ENCODE measurements at regions not wholly inside any gene's neighbourhood (a gene's known extent, or its start where the extent isn't known, plus 50 kb on each side); places are given as distances from the start of the nearest gene placed in this dataset.

GRCh38 chr3:95319921-95320494 is 1257.1 kb downstream of the NSUN3 start:
- TF ChIP-seq SUZ12 (IDR thresholded peaks at IDR 0.05; ENCODE audit: extremely low read depth, insufficient read depth, insufficient read length) (no peak), YY1 (IDR thresholded peaks at IDR 0.05; ENCODE audit: insufficient read depth, insufficient read length) (no peak), ZNF274 (IDR thresholded peaks at IDR 0.05; ENCODE audit: low read depth, low read length) (no peak)

GRCh38 chr3:95327478-95327877 is 1264.6 kb downstream of the NSUN3 start:
- Histone ChIP-seq H3K9ac (ENCODE audit: insufficient read length, low read depth) (no peak overlapping the region), H3K4me1 (ENCODE audit: insufficient read depth, insufficient read length) (no peaks in the 10 kb centered on the region), H3K36me3 (ENCODE audit: insufficient read depth, insufficient read length, low read length) (no peaks in the 10 kb centered on the region), H3K9me3 (ENCODE audit: insufficient read depth, low read length) (peaks cover 7% of the 10 kb centered on the region), H3K27me3 (ENCODE audit: insufficient read depth, insufficient read length) (no peaks in the 10 kb centered on the region), H3K4me3 (ENCODE audit: insufficient read length, low read depth) (no peak overlapping the region)
- no peak for TF ChIP-seq YY1 (IDR thresholded peaks at IDR 0.05; ENCODE audit: insufficient read depth, insufficient read length)
- no peak for TF ChIP-seq ZNF274 (IDR thresholded peaks at IDR 0.05; ENCODE audit: low read depth, low read length)
- no peak for TF ChIP-seq SUZ12 (IDR thresholded peaks at IDR 0.05; ENCODE audit: extremely low read depth, insufficient read depth, insufficient read length)
- no peak for DNase-seq (ENCODE audit: low read depth, low spot score)

More at GRCh38 chr3:95319921-95320494, 1257.1 kb downstream of the NSUN3 start:
- no peak overlapping the region for H3K9ac ChIP-seq (ENCODE audit: insufficient read length, low read depth)
- H3K9me3 ChIP-seq (ENCODE audit: insufficient read depth, low read length): peaks cover 8% of the 10 kb centered on the region
- H3K27me3 ChIP-seq (ENCODE audit: insufficient read depth, insufficient read length): no peaks in the 10 kb centered on the region
- no peaks in the 10 kb centered on the region for H3K4me1 ChIP-seq (ENCODE audit: insufficient read depth, insufficient read length)
- H3K4me3 ChIP-seq (ENCODE audit: insufficient read length, low read depth): no peak overlapping the region
- no peak for DNase-seq (ENCODE audit: low read depth, low spot score)
- no peaks in the 10 kb centered on the region for H3K36me3 ChIP-seq (ENCODE audit: insufficient read depth, insufficient read length, low read length)

GRCh38 chr3:95333826-95334225 is 1271.0 kb downstream of the NSUN3 start:
- H3K9me3 ChIP-seq (ENCODE audit: insufficient read depth, low read length): peaks cover 5% of the 10 kb centered on the region
- H3K36me3 ChIP-seq (ENCODE audit: insufficient read depth, insufficient read length, low read length): no peaks in the 10 kb centered on the region
- no peak overlapping the region for H3K4me3 ChIP-seq (ENCODE audit: insufficient read length, low read depth)
- H3K4me1 ChIP-seq (ENCODE audit: insufficient read depth, insufficient read length): no peaks in the 10 kb centered on the region
- DNase-seq (ENCODE audit: low read depth, low spot score): no peak
- no peak for TF ChIP-seq YY1 (IDR thresholded peaks at IDR 0.05; ENCODE audit: insufficient read depth, insufficient read length)
- no peak for TF ChIP-seq SUZ12 (IDR thresholded peaks at IDR 0.05; ENCODE audit: extremely low read depth, insufficient read depth, insufficient read length)
- no peak for TF ChIP-seq ZNF274 (IDR thresholded peaks at IDR 0.05; ENCODE audit: low read depth, low read length)
- no peak overlapping the region for H3K9ac ChIP-seq (ENCODE audit: insufficient read length, low read depth)
- H3K27me3 ChIP-seq (ENCODE audit: insufficient read depth, insufficient read length): no peaks in the 10 kb centered on the region

- H3K9ac ChIP-seq (ENCODE audit: insufficient read length, low read depth): no peak overlapping the region
- H3K9me3 ChIP-seq (ENCODE audit: insufficient read depth, low read length): peaks cover 5% of the 10 kb centered on the region
- H3K27me3 ChIP-seq (ENCODE audit: insufficient read depth, insufficient read length): no peaks in the 10 kb centered on the region
- no peaks in the 10 kb centered on the region for H3K4me1 ChIP-seq (ENCODE audit: insufficient read depth, insufficient read length)
- DNase-seq (ENCODE audit: low read depth, low spot score): no peak
- H3K36me3 ChIP-seq (ENCODE audit: insufficient read depth, insufficient read length, low read length): no peaks in the 10 kb centered on the region
- TF ChIP-seq YY1 (IDR thresholded peaks at IDR 0.05; ENCODE audit: insufficient read depth, insufficient read length) (no peak), ZNF274 (IDR thresholded peaks at IDR 0.05; ENCODE audit: low read depth, low read length) (no peak), SUZ12 (IDR thresholded peaks at IDR 0.05; ENCODE audit: extremely low read depth, insufficient read depth, insufficient read length) (no peak)
- no peak overlapping the region for H3K4me3 ChIP-seq (ENCODE audit: insufficient read length, low read depth)
These were observed 1271.6 kb downstream of the NSUN3 start for GRCh38 chr3:95334461-95334860.

- Histone ChIP-seq H3K27me3 (ENCODE audit: insufficient read depth, insufficient read length) (no peaks in the 10 kb centered on the region), H3K9ac (ENCODE audit: insufficient read length, low read depth) (no peak overlapping the region), H3K4me1 (ENCODE audit: insufficient read depth, insufficient read length) (no peaks in the 10 kb centered on the region), H3K9me3 (ENCODE audit: insufficient read depth, low read length) (peaks cover 5% of the 10 kb centered on the region), H3K4me3 (ENCODE audit: insufficient read length, low read depth) (no peak overlapping the region), H3K36me3 (ENCODE audit: insufficient read depth, insufficient read length, low read length) (no peaks in the 10 kb centered on the region)
- DNase-seq (ENCODE audit: low read depth, low spot score): no peak
- TF ChIP-seq YY1 (IDR thresholded peaks at IDR 0.05; ENCODE audit: insufficient read depth, insufficient read length) (no peak), SUZ12 (IDR thresholded peaks at IDR 0.05; ENCODE audit: extremely low read depth, insufficient read depth, insufficient read length) (no peak), ZNF274 (IDR thresholded peaks at IDR 0.05; ENCODE audit: low read depth, low read length) (no peak)
These were observed 1272.7 kb downstream of the NSUN3 start for GRCh38 chr3:95335517-95335916.

GRCh38 chr3:95338446-95338845 is 1275.6 kb downstream of the NSUN3 start:
- TF ChIP-seq YY1 (IDR thresholded peaks at IDR 0.05; ENCODE audit: insufficient read depth, insufficient read length): no peak
- TF ChIP-seq ZNF274 (IDR thresholded peaks at IDR 0.05; ENCODE audit: low read depth, low read length): no peak
- TF ChIP-seq SUZ12 (IDR thresholded peaks at IDR 0.05; ENCODE audit: extremely low read depth, insufficient read depth, insufficient read length): no peak
- no peak overlapping the region for H3K9ac ChIP-seq (ENCODE audit: insufficient read length, low read depth)
- H3K9me3 ChIP-seq (ENCODE audit: insufficient read depth, low read length): peaks cover 5% of the 10 kb centered on the region
- no peak for DNase-seq (ENCODE audit: low read depth, low spot score)
- H3K36me3 ChIP-seq (ENCODE audit: insufficient read depth, insufficient read length, low read length): no peaks in the 10 kb centered on the region
- no peak overlapping the region for H3K4me3 ChIP-seq (ENCODE audit: insufficient read length, low read depth)
- H3K27me3 ChIP-seq (ENCODE audit: insufficient read depth, insufficient read length): no peaks in the 10 kb centered on the region
- no peaks in the 10 kb centered on the region for H3K4me1 ChIP-seq (ENCODE audit: insufficient read depth, insufficient read length)

GRCh38 chr3:95341314-95341713 is 1278.5 kb downstream of the NSUN3 start:
- no peak overlapping the region for H3K9ac ChIP-seq (ENCODE audit: insufficient read length, low read depth)
- no peak for DNase-seq (ENCODE audit: low read depth, low spot score)
- no peak overlapping the region for H3K4me3 ChIP-seq (ENCODE audit: insufficient read length, low read depth)
- H3K9me3 ChIP-seq (ENCODE audit: insufficient read depth, low read length): peaks cover 8% of the 10 kb centered on the region; the same call in 1 of the 2 replicates
- TF ChIP-seq ZNF274 (IDR thresholded peaks at IDR 0.05; ENCODE audit: low read depth, low read length) (no peak), YY1 (IDR thresholded peaks at IDR 0.05; ENCODE audit: insufficient read depth, insufficient read length) (no peak), SUZ12 (IDR thresholded peaks at IDR 0.05; ENCODE audit: extremely low read depth, insufficient read depth, insufficient read length) (no peak)
- no peaks in the 10 kb centered on the region for H3K36me3 ChIP-seq (ENCODE audit: insufficient read depth, insufficient read length, low read length)
- H3K27me3 ChIP-seq (ENCODE audit: insufficient read depth, insufficient read length): no peaks in the 10 kb centered on the region
- no peaks in the 10 kb centered on the region for H3K4me1 ChIP-seq (ENCODE audit: insufficient read depth, insufficient read length)
